NB4 (cell line): ENCODE measurements at regions not wholly inside any gene's neighbourhood (a gene's known extent, or its start where the extent isn't known, plus 50 kb on each side); places are given as distances from the start of the nearest gene placed in this dataset.
A peak's percentile ranks its signal among the peaks of the same experiment; 100 is the strongest.

Experiments used
- DNase-seq: peaks from one replicate; pipeline ENCODE4 v3.0.0; 2010; ENCODE audit warnings: low read depth
- H3K4me3 ChIP-seq: one replicate; pipeline ENCODE4 v1.5.1; 2011; ENCODE audit warnings: mild to moderate bottlenecking, low read depth, low read length, moderate library complexity
- CTCF ChIP-seq: IDR thresholded peaks from one replicate; pipeline ENCODE4 v1.5.1; 2012; ENCODE audit warnings: low read depth, low read length
- MAX ChIP-seq: IDR thresholded peaks from 2 replicates; pipeline ENCODE4 v1.6.1; 2011; ENCODE audit warnings: low read depth, low read length
- MYC ChIP-seq: IDR thresholded peaks from 2 replicates; pipeline ENCODE4 v1.6.1; 2011; ENCODE audit warnings: low read depth, low read length
- POLR2A ChIP-seq: IDR thresholded peaks from 2 replicates; pipeline ENCODE4 v1.6.1; 2011; ENCODE audit warnings: mild to moderate bottlenecking; ENCODE audit not compliant: insufficient read length; ENCODE audit errors: extremely low read depth

GRCh38 chr5:68046445-68046844, 169.1 kb upstream of the PIK3R1 start:
- peak; percentile 14 for DNase-seq
- TF ChIP-seq CTCF = no peak
- H3K4me3 ChIP-seq = no peak overlapping the region

- peak; percentile 4 for DNase-seq
- TF ChIP-seq MAX (no peak), CTCF (no peak), POLR2A (no peak), MYC (no peak)
- H3K4me3 ChIP-seq = no peak overlapping the region
Measured at GRCh38 chr5:68041293-68041692, 174.3 kb upstream of the PIK3R1 start.

- H3K4me3 ChIP-seq = no peak overlapping the region
- TF ChIP-seq POLR2A (no peak), MAX (no peak), MYC (no peak), CTCF (no peak)
- no peak for DNase-seq
Measured at GRCh38 chr5:68037546-68037945, 178.0 kb upstream of the PIK3R1 start.

- no peak overlapping the region for H3K4me3 ChIP-seq
- TF ChIP-seq POLR2A (no peak), CTCF (no peak), MAX (no peak), MYC (no peak)
- no peak for DNase-seq
Measured at GRCh38 chr5:68033961-68034571, 181.5 kb upstream of the PIK3R1 start.

GRCh38 chr5:68033029-68033428, 182.5 kb upstream of the PIK3R1 start:
- no peak overlapping the region for H3K4me3 ChIP-seq
- DNase-seq = no peak
- no peak for TF ChIP-seq MAX
- TF ChIP-seq CTCF = no peak
- TF ChIP-seq MYC = no peak
- no peak for TF ChIP-seq POLR2A

- TF ChIP-seq MYC (no peak), CTCF (no peak), MAX (no peak), POLR2A (no peak)
- no peak for DNase-seq
- H3K4me3 ChIP-seq = no peak overlapping the region
Measured at GRCh38 chr5:68032216-68032762, 183.3 kb upstream of the PIK3R1 start.
